ENCODE measurements at regions not wholly inside any gene's neighbourhood (a gene's known extent, or its start where the extent isn't known, plus 50 kb on each side); places are given as distances from the start of the nearest gene placed in this dataset.

DNA sequence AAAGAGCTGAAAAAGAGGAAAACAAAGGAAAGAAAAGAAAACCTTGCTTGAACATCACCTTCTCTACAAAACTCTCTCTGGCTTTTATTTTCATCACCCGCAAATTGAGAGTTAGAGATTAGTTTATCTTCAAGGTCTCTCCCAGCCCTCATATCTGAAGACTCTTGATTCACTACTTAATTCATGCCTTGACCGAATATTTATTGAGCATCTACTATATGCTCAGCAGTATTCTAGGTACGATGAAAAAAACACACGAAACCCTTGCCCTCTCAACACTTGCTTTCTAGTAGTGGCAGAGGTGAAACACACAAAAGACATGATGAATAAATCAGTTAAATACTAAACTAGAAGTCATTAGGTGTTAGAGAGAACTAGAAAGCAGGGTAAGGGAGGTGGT is 150.6 kb upstream of the CADM1 start:
- Histone ChIP-seq H3K27ac (no peak overlapping the region), H3K9me3 (no peaks in the 10 kb centered on the region), H3K4me1 (peaks cover 0 to 10% (median 7%) of the 10 kb centered on the region in 3 donors), H3K27me3 (peaks cover 51% of the 10 kb centered on the region), H3K36me3 (no peaks in the 10 kb centered on the region), H3K4me3 (no peak overlapping the region)
- TF ChIP-seq POLR2AphosphoS5 (IDR thresholded peaks at IDR 0.05) (no peak), POLR2A (IDR thresholded peaks at IDR 0.05) (no peak), EP300 (IDR thresholded peaks at IDR 0.05) (no peak)
- TF ChIP-seq, protein P1, sequence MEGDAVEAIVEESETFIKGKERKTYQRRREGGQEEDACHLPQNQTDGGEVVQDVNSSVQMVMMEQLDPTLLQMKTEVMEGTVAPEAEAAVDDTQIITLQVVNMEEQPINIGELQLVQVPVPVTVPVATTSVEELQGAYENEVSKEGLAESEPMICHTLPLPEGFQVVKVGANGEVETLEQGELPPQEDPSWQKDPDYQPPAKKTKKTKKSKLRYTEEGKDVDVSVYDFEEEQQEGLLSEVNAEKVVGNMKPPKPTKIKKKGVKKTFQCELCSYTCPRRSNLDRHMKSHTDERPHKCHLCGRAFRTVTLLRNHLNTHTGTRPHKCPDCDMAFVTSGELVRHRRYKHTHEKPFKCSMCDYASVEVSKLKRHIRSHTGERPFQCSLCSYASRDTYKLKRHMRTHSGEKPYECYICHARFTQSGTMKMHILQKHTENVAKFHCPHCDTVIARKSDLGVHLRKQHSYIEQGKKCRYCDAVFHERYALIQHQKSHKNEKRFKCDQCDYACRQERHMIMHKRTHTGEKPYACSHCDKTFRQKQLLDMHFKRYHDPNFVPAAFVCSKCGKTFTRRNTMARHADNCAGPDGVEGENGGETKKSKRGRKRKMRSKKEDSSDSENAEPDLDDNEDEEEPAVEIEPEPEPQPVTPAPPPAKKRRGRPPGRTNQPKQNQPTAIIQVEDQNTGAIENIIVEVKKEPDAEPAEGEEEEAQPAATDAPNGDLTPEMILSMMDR (IDR thresholded peaks at IDR 0.05) = no peak
- no peak for ATAC-seq
- 94 to 99% methylated on average over 4 of the region's 4 CpGs for WGBS, 2 donors (ENCODE audit: low coverage in 1 of 2)

DNA sequence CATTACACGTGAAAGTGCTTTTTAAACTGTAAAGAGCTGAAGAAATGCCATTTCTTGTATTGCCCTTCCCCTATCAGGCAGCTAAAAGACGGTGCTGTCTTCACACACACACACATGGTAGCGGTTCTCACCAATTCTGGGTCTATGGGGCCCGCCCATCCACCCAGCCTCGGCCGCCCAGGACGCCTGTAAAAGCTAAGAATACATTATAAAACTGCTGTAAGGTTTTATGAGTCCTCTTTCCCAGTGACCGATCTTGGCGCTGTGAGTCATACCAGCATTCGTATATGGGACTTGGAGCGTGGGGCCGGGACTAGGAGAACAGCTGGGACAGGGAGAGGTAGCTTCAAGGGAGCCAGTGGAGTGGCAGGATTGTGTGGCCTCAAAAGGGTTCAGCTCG is 149.7 kb upstream of the CADM1 start:
- Histone ChIP-seq H3K27ac (no peak overlapping the region), H3K36me3 (no peaks in the 10 kb centered on the region), H3K27me3 (peaks cover 50% of the 10 kb centered on the region), H3K4me1 (peaks cover 0 to 1% (median 0%) of the 10 kb centered on the region in 3 donors), H3K9me3 (no peaks in the 10 kb centered on the region), H3K4me3 (no peak overlapping the region)
- no peak for ATAC-seq
- TF ChIP-seq, protein P1 (IDR thresholded peaks at IDR 0.05) = no peak
- TF ChIP-seq EP300 (IDR thresholded peaks at IDR 0.05) (no peak), POLR2AphosphoS5 (IDR thresholded peaks at IDR 0.05) (no peak), POLR2A (IDR thresholded peaks at IDR 0.05) (no peak)
- 89% methylated on average over 10 to 13 of the region's 13 CpGs for WGBS, 2 donors (ENCODE audit: low coverage in 1 of 2)

DNA sequence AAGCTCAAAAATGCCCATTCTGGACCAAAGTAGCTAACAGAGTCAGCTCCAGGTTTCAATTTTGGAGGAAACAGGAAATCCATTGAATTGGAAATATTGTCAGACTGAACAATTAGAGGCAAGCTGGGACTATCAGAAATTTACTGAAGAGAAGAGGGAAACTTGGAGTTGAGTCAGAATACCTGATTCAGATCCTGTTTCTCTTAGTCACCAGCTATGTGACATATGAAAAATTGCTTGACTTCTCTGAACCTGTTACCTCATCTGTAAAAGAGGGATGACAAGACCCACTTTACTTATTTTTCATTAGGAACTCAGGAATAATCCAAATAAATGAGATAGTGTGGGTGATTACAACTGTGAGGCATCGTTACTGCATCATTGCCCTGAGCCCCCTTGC is 148.9 kb upstream of the CADM1 start:
- no peaks in the 10 kb centered on the region for H3K9me3 ChIP-seq
- H3K27me3 ChIP-seq = peaks cover 50% of the 10 kb centered on the region
- H3K4me1 ChIP-seq = no peaks in the 10 kb centered on the region
- H3K36me3 ChIP-seq = no peaks in the 10 kb centered on the region
- no peak overlapping the region for H3K27ac ChIP-seq
- ATAC-seq = no peak
- no peak for TF ChIP-seq POLR2AphosphoS5 (IDR thresholded peaks at IDR 0.05)
- TF ChIP-seq EP300 (IDR thresholded peaks at IDR 0.05) = no peak
- no peak for TF ChIP-seq POLR2A (IDR thresholded peaks at IDR 0.05)
- TF ChIP-seq, protein P1 (IDR thresholded peaks at IDR 0.05) = no peak
- H3K4me3 ChIP-seq = no peak overlapping the region
- WGBS, 2 donors (ENCODE audit: low coverage in 1 of 2) = 86% methylated on average over 1 of the region's 1 CpG; no CpG with 5 or more reads in 1 of the 2 donors

DNA sequence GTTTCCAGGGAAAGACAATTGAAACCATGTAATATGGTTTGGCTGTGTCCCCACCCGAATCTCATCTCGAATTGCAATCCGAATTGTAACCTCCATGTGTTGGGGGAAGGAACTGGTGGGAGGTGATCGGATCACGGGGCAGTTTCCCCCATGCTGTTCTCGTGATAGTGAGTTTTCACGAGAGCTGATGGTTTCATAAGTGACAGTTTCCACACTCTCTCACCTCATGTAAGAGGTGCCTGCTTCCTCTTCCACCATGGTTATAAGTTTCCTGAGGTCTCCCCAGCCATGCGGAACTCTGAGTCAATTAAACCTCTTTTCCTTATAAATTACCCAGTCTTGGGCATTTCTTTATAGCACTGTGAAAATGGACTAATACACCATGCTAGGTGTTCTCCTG is 148.3 kb upstream of the CADM1 start:
- Histone ChIP-seq H3K4me3 (no peak overlapping the region), H3K36me3 (no peaks in the 10 kb centered on the region), H3K9me3 (no peaks in the 10 kb centered on the region), H3K27ac (no peak overlapping the region), H3K4me1 (no peaks in the 10 kb centered on the region), H3K27me3 (peaks cover 45% of the 10 kb centered on the region)
- ATAC-seq = no peak
- TF ChIP-seq, protein P1 (IDR thresholded peaks at IDR 0.05) = no peak
- TF ChIP-seq POLR2AphosphoS5 (IDR thresholded peaks at IDR 0.05) (no peak), EP300 (IDR thresholded peaks at IDR 0.05) (no peak), POLR2A (IDR thresholded peaks at IDR 0.05) (no peak)
- 77 to 86% methylated on average over 4 to 8 of the region's 8 CpGs for WGBS, 2 donors (ENCODE audit: low coverage in 1 of 2)

DNA sequence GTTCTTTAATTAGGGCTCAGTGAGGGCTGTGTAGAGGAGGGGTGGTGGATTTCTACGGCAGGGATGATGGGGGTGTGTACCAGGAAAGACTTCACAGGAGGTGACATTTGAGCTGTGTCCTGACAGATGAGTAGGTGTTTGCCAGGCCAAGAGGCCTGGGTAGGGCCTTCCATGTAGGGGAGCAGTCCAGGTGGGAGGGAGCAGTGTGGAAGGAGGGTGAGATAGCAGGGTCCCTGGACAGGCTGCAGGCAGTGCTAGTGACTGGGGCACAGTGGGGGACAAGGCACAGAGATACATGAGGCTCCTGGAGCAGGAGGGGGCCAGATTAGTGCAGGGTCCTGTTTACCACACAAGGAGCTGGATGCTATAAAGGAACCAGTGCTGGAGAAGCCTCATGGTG is 147.9 kb upstream of the CADM1 start:
- H3K27me3 ChIP-seq = peaks cover 47% of the 10 kb centered on the region
- H3K9me3 ChIP-seq = no peaks in the 10 kb centered on the region
- H3K4me3 ChIP-seq = no peak overlapping the region
- ATAC-seq = no peak
- WGBS, 2 donors (ENCODE audit: low coverage in 1 of 2) = 100% methylated on average over 1 of the region's 1 CpG; no CpG with 5 or more reads in 1 of the 2 donors
- H3K36me3 ChIP-seq = no peaks in the 10 kb centered on the region
- TF ChIP-seq POLR2AphosphoS5 (IDR thresholded peaks at IDR 0.05) = no peak
- TF ChIP-seq POLR2A (IDR thresholded peaks at IDR 0.05) = no peak
- TF ChIP-seq, protein P1 (IDR thresholded peaks at IDR 0.05) = no peak
- no peak overlapping the region for H3K27ac ChIP-seq
- H3K4me1 ChIP-seq = no peaks in the 10 kb centered on the region

Data from gastroesophageal sphincter (tissue), 4 donors.